Chondrocyte (in vitro differentiated cells): ENCODE measurements at regions not wholly inside any gene's neighbourhood (a gene's known extent, or its start where the extent isn't known, plus 50 kb on each side); places are given as distances from the start of the nearest gene placed in this dataset.

Source experiments
- DNase-seq: peaks from one replicate; pipeline ENCODE4 v3.0.0; 2021; ENCODE audit warnings: mixed read lengths, low spot score
- H3K27ac Mint-ChIP-seq: one replicate; pipeline ENCODE4 v1.8.0; 2021; ENCODE audit warnings: mild to moderate bottlenecking, moderate library complexity, mixed read lengths; ENCODE audit not compliant: unreplicated experiment
- H3K27me3 Mint-ChIP-seq: 2 replicates; pipeline ENCODE4 v1.8.0; 2021; ENCODE audit warnings: low read depth, mixed read lengths
- H3K36me3 Mint-ChIP-seq: 2 replicates; pipeline ENCODE4 v1.8.0; 2021; ENCODE audit warnings: low read depth, mixed read lengths
- H3K4me1 Mint-ChIP-seq: 2 replicates; pipeline ENCODE4 v1.8.0; 2021; ENCODE audit warnings: low read depth, mild to moderate bottlenecking, mixed read lengths
- H3K4me3 Mint-ChIP-seq: one replicate; pipeline ENCODE4 v1.8.0; 2021; ENCODE audit warnings: mild to moderate bottlenecking, moderate library complexity, mixed read lengths; ENCODE audit not compliant: unreplicated experiment
- H3K9me3 Mint-ChIP-seq: 2 replicates; pipeline ENCODE4 v1.8.0; 2021; ENCODE audit warnings: low read depth, mixed read lengths
- TF ChIP-seq, protein P1 (sequence below): fragments of 200-600 bp; sonication (generic); IDR thresholded peaks from 2 replicates; pipeline ENCODE4 v1.5.0; 2021; ENCODE audit warnings: antibody characterized with exemption, mild to moderate bottlenecking, moderate library complexity

GRCh38 chr10:56240471-56240870, 120.6 kb downstream of the ZWINT start:
- Mint-ChIP-seq H3K36me3 (no peaks in the 10 kb centered on the region), H3K4me1 (no peaks in the 10 kb centered on the region), H3K9me3 (no peaks in the 10 kb centered on the region), H3K27me3 (peaks cover 12% of the 10 kb centered on the region), H3K27ac (no peak overlapping the region), H3K4me3 (no peak overlapping the region)
- TF ChIP-seq, protein P1, sequence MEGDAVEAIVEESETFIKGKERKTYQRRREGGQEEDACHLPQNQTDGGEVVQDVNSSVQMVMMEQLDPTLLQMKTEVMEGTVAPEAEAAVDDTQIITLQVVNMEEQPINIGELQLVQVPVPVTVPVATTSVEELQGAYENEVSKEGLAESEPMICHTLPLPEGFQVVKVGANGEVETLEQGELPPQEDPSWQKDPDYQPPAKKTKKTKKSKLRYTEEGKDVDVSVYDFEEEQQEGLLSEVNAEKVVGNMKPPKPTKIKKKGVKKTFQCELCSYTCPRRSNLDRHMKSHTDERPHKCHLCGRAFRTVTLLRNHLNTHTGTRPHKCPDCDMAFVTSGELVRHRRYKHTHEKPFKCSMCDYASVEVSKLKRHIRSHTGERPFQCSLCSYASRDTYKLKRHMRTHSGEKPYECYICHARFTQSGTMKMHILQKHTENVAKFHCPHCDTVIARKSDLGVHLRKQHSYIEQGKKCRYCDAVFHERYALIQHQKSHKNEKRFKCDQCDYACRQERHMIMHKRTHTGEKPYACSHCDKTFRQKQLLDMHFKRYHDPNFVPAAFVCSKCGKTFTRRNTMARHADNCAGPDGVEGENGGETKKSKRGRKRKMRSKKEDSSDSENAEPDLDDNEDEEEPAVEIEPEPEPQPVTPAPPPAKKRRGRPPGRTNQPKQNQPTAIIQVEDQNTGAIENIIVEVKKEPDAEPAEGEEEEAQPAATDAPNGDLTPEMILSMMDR, result no peak
- no peak for DNase-seq

DNA sequence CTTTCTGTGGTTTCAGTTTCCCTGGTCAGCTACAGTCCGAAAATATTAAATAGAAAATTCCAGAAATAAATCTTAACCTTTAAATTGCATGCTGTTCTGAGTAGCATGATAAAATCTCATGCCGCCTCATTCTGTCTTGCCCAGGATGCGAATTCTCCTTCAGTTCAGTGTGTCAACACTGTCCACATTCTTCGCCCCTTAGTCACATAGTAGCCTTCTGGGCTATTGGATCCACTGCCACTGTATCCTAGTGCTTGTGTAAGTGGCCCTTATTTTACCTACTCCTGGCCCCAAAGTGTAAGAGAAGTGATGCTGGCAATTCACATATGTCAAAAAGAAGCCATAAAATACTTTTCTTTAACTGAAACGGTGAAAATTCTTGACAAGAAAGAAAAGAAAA, 129.6 kb downstream of the ZWINT start:
- TF ChIP-seq, protein P1, result no peak
- Mint-ChIP-seq H3K27ac (no peak overlapping the region), H3K36me3 (no peaks in the 10 kb centered on the region), H3K9me3 (no peaks in the 10 kb centered on the region), H3K4me3 (no peak overlapping the region), H3K4me1 (no peaks in the 10 kb centered on the region), H3K27me3 (peaks cover 7% of the 10 kb centered on the region)
- no peak for DNase-seq

DNA sequence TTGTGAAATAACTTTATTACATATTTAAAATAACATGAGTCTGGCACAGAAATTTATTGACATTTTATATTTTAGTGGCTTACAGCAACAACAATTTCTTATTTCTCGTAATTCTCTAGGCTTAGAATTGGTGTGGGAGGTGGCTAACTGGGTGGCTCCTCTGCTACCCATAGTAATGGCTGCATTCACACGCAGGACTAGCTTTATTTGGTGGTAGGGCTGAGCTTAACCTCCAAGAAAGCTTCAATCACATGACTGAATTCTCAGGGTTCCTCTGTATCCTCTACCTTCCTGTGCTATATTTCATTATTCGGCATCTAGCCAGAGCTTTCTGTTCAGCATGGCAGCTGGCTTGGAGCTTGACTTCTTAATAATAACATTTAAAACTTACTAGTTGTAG, 138.8 kb downstream of the ZWINT start:
- Mint-ChIP-seq H3K4me3 (no peak overlapping the region), H3K4me1 (no peaks in the 10 kb centered on the region), H3K27me3 (no peaks in the 10 kb centered on the region), H3K9me3 (no peaks in the 10 kb centered on the region), H3K27ac (no peak overlapping the region), H3K36me3 (no peaks in the 10 kb centered on the region)
- TF ChIP-seq, protein P1, result no peak
- DNase-seq, result no peak

DNA sequence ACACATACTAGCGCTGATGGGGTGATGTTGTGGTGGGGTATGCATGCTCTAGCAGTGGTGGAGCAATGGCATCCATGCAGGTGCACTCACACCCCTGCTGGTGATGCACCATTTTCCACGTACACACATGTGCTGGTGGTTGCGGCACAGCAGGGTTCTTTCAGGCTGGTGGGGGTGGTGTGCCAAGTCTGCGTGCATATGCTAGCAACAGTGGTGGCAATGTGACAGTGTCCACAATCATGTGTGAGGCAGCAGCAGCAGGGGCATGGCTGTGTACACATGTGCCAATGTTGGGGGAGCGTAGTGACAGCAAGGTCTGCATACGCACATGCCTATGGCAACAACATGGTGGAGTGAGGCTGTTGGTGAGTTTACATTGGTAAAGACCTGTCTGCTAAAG, 148.1 kb downstream of the ZWINT start:
- Mint-ChIP-seq H3K9me3 (peaks cover 6% of the 10 kb centered on the region), H3K4me3 (no peak overlapping the region), H3K4me1 (no peaks in the 10 kb centered on the region), H3K27ac (no peak overlapping the region), H3K36me3 (no peaks in the 10 kb centered on the region), H3K27me3 (peaks cover 8% of the 10 kb centered on the region)
- peak; percentile 42 for DNase-seq
- TF ChIP-seq, protein P1, result no peak

DNA sequence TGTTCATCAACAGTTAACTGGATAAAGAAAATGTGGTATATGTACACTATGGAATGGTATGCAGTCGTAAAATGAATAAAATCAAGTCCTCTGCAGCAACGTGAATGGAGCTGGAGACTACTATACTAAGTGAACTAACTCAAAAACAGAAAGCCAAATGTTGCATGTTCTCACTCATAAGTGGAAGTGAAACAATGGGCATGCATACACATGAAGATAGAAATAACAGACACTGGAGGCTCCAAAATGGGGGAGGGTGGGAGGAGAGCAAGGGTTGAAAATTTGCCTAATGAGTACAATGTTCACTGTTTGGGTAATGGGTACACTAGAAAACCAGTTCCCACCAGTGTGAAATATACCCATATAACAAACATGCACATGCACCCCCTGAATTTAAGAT, 179.5 kb downstream of the ZWINT start:
- H3K27ac Mint-ChIP-seq, result no peak overlapping the region
- no peaks in the 10 kb centered on the region for H3K4me1 Mint-ChIP-seq
- H3K9me3 Mint-ChIP-seq, result no peaks in the 10 kb centered on the region
- no peaks in the 10 kb centered on the region for H3K36me3 Mint-ChIP-seq
- TF ChIP-seq, protein P1, result no peak
- peaks cover 8% of the 10 kb centered on the region for H3K27me3 Mint-ChIP-seq
- no peak overlapping the region for H3K4me3 Mint-ChIP-seq
- DNase-seq, result no peak
